GM21825 (cell line): ENCODE measurements at regions not wholly inside any gene's neighbourhood (a gene's known extent, or its start where the extent isn't known, plus 50 kb on each side); places are given as distances from the start of the nearest gene placed in this dataset.
"Not testable (repeated sequence)": the region's sequence is repeated elsewhere in the genome, so short reads cannot be mapped to it uniquely, and the experiment has no call there.

Source experiments
- ATAC-seq: cut with Tn5 transposase; IDR thresholded peaks from one replicate; pipeline ENCODE4 v1.9.1; 2021; ENCODE audit warnings: mild to moderate bottlenecking, moderate library complexity; ENCODE audit not compliant: unreplicated experiment

DNA sequence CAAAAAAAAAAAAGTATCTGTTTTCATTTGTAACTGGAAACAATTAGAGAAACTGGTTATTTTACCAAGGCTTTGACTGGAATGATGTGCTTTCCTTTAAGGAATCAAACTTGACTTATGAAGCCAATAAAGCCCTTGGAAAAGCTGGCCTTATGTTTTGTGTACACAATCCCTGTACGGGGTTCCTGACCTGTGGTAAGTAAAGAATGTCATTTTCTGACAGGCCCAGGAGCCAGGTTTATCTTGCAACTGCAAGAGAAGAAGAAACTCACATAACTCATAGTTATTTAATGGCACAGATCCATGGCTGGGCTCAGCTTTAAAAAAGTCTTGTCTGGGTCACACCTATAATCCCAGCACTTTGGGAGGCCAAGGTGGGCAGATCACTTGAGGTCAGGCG, 235.9 kb upstream of the RAI14 start:
- not testable (repeated sequence) for ATAC-seq

GRCh38 chr5:34436761-34437501, 219.2 kb upstream of the RAI14 start:
- no peak for ATAC-seq

- no peak for ATAC-seq
Measured at GRCh38 chr5:34439601-34440000, 216.5 kb upstream of the RAI14 start.

DNA sequence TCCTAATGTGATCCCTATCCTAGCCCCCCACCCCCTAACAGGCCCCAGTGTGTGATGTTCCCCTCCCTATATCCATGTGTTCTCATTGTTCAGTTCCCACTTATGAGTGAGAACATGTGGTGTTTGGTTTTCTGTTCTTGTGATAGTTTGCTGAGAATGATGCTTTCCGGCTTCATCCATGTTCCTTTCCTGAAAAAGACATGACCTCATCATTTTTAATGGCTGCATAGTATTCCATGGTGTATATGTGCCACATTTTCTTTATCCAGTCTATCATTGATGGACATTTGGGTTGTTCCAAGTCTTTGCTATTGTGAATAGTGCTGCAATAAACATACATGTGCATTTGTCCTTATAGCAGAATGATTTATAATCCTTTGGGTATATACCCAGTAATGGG, 214.4 kb upstream of the RAI14 start:
- ATAC-seq, result not testable (repeated sequence)

GRCh38 chr5:34447424-34447823, 208.7 kb upstream of the RAI14 start:
- ATAC-seq, result no peak

DNA sequence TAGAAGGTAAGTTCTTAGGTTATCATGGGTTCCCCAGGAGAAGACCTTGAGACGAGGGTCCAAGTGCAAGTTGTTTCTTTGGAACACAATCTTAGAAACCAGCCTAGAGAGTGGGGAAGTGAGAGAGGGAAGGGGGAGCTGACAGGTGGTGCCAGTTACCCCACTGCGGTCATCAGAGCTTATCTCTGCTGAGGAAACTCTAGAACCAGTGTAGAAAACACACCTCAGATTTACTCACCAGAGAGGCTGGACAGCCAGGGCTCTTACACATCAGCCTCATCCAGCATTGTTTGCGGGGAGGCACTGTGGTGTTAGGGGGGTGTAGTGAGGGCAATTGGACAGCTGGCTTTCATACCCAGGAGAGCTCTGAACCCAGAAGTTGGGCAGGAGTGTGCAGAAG, 206.5 kb upstream of the RAI14 start:
- ATAC-seq, result no peak

- no peak for ATAC-seq
Measured at GRCh38 chr5:34450338-34450737, 205.8 kb upstream of the RAI14 start.

GRCh38 chr5:34452170-34452828, 203.8 kb upstream of the RAI14 start:
- no peak for ATAC-seq

- ATAC-seq, result no peak
Measured at GRCh38 chr5:34455098-34455497, 201.0 kb upstream of the RAI14 start.

GRCh38 chr5:34459908-34460307, 196.2 kb upstream of the RAI14 start:
- no peak for ATAC-seq

DNA sequence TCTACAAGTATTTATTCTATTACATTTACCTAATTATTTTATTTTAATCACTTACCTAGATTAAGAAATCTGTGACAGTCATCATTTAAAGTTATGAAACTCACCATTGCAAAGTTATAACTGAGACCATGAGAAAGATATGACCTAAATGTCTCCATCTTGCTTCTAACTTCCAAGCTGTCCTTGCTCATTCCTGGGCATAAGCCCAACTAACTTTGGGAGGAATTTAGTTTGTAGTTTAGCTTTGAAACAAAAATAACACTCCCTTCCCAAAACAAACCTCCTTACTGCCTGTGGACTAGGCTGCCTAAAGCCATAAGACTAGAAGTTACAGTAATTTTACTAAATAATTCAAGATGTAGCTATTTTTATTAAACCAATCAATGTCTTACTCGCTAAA, 195.6 kb upstream of the RAI14 start:
- no peak for ATAC-seq

DNA sequence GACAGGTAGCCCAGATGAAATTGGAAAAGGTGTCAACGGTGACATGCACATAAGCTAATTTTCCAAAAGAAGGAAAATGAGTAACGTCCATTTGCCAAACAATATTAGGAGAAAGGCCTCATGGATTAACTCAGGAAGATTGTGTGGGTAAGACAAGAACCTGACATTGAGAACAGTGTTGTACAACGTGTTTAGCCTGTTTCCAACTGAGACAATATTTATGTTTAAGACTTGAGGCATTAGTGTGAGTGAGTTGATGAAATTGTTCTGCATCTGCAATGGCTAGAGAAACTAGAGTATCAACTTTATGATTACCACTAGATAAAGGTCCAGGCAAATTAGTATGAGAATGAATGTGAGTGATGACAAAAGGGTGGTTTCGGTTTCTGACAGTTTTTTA, 191.3 kb upstream of the RAI14 start:
- no peak for ATAC-seq

- ATAC-seq, result not testable (repeated sequence)
Measured at GRCh38 chr5:34465301-34465700, 190.8 kb upstream of the RAI14 start.

GRCh38 chr5:34466519-34467388, 189.4 kb upstream of the RAI14 start:
- not testable (repeated sequence) for ATAC-seq

- ATAC-seq, result no peak
Measured at GRCh38 chr5:34467436-34467835, 188.7 kb upstream of the RAI14 start.

- not testable (repeated sequence) for ATAC-seq
Measured at GRCh38 chr5:34467984-34468383, 188.1 kb upstream of the RAI14 start.

- ATAC-seq, result no peak
Measured at GRCh38 chr5:34469971-34470370, 186.2 kb upstream of the RAI14 start.

DNA sequence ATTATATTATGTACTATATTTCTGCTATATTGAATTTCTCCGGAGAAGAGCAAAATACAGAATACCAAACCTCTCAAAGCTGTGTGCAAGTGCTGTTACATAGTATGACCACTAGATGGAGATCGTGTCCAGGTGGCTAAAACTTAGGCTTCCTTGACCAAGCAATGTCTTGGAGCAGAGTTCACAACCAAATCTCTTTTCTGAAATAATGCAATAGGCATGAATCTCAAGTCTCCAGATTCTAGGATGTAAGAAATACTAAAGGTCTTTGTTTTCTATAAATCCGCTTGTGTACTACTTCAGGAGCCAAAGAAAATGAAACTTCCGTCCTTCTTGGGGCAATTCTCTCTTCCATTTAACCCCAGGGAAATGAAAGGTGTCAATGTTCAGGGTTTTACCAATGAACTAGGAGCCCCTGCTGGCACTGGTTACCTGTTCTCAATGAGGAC, 181.5 kb upstream of the RAI14 start:
- ATAC-seq, result no peak

DNA sequence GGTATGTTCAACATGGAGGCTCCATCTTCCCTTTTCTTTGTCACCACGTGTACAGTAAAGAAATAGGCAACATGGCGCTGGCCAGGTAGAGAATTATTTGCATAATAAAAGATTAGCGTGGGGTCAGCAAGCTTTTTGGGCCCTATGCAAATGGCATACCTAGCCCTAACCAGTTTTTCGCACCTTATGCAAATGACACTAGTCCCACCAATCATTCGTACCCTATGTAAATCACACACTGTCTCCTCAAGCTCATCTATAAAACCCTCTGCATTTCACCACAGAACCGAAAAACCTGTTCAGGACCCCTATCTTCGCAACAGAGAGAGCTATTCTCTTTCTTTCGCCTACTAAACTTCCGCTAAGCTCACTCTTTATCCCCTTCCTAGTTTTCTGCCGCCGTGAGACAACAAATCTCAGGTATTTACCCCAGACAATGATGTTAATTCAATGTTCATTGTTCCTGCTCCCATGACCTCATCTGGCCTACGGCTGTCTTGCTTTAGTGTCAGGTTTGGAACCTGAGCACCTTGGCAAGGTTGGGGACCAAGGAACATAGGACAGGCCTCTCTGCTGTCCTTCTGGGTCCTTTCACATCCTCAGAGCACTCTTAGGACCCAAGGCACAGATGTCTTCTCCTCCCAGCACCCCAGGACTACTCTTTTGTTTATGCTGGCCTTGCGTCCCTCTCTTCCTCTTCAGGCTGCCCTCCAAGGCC, 180.7 kb upstream of the RAI14 start:
- ATAC-seq, result no peak

GRCh38 chr5:34476941-34477565, 179.1 kb upstream of the RAI14 start:
- ATAC-seq, result no peak
